ENCODE measurements at regions not wholly inside any gene's neighbourhood (a gene's known extent, or its start where the extent isn't known, plus 50 kb on each side); places are given as distances from the start of the nearest gene placed in this dataset.
A peak's percentile ranks its signal among the peaks of the same experiment; 100 is the strongest.

- Histone ChIP-seq H3K4me3 (no peak overlapping the region), H3K27me3 (ENCODE audit: low read depth) (no peaks in the 10 kb centered on the region), H3K27ac (peak overlapping the region; percentile 49), H3K36me3 (no peaks in the 10 kb centered on the region), H3K4me1 (peaks cover 11% of the 10 kb centered on the region), H3K9me3 (no peaks in the 10 kb centered on the region)
- ATAC-seq (peak; percentile 67 to 88), DNase-seq (peak; percentile 63)
- intact Hi-C loops (cut with DNase I): no loop called here
- TF ChIP-seq, protein P1, sequence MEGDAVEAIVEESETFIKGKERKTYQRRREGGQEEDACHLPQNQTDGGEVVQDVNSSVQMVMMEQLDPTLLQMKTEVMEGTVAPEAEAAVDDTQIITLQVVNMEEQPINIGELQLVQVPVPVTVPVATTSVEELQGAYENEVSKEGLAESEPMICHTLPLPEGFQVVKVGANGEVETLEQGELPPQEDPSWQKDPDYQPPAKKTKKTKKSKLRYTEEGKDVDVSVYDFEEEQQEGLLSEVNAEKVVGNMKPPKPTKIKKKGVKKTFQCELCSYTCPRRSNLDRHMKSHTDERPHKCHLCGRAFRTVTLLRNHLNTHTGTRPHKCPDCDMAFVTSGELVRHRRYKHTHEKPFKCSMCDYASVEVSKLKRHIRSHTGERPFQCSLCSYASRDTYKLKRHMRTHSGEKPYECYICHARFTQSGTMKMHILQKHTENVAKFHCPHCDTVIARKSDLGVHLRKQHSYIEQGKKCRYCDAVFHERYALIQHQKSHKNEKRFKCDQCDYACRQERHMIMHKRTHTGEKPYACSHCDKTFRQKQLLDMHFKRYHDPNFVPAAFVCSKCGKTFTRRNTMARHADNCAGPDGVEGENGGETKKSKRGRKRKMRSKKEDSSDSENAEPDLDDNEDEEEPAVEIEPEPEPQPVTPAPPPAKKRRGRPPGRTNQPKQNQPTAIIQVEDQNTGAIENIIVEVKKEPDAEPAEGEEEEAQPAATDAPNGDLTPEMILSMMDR (IDR thresholded peaks at IDR 0.05): no peak
Observed at GRCh38 chr14:89504602-89505313, 87.7 kb upstream of the FOXN3 start.

- no peak overlapping the region for H3K4me3 ChIP-seq
- H3K9me3 ChIP-seq: no peaks in the 10 kb centered on the region
- H3K27me3 ChIP-seq (ENCODE audit: low read depth): no peaks in the 10 kb centered on the region
- intact Hi-C loops (cut with DNase I): no loop called here
- TF ChIP-seq, protein P1 (IDR thresholded peaks at IDR 0.05): no peak
- H3K27ac ChIP-seq: peak overlapping the region; percentile 49
- no peaks in the 10 kb centered on the region for H3K36me3 ChIP-seq
- H3K4me1 ChIP-seq: peaks cover 11% of the 10 kb centered on the region
- ATAC-seq: peak in 1 of 2 donors; percentile 26
- DNase-seq: no peak
Observed at GRCh38 chr14:89504091-89504490, 87.1 kb upstream of the FOXN3 start.

GRCh38 chr14:89503431-89503996 lies 86.5 kb upstream of the FOXN3 start:
- Histone ChIP-seq H3K36me3 (no peaks in the 10 kb centered on the region), H3K27ac (no peak overlapping the region), H3K9me3 (no peaks in the 10 kb centered on the region), H3K27me3 (ENCODE audit: low read depth) (no peaks in the 10 kb centered on the region), H3K4me1 (peaks cover 11% of the 10 kb centered on the region), H3K4me3 (no peak overlapping the region)
- TF ChIP-seq, protein P1 (IDR thresholded peaks at IDR 0.05): no peak
- no peak for DNase-seq
- peak in 1 of 2 donors; percentile 35 for ATAC-seq
- intact Hi-C loops (cut with DNase I): no loop called here

DNA sequence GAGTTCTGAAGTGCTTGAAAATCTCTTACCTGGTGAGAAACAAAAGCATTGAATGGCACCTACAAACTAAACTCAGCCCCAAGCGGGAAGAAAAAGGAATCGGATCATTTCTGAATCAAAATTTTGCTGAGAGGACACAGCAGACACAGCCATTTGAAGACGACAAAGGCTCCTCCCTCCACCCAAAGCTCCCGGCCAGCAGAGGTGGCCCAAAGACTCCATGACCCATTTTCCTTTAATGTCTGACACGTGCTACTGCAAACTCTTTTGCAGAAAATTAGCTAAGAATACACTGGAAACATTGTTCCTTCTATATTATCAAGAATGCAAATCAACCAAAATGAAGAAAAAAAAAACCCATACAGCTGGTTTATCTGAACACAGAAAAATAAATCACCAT lies 85.9 kb upstream of the FOXN3 start:
- peaks cover 11% of the 10 kb centered on the region for H3K4me1 ChIP-seq
- H3K4me3 ChIP-seq: no peak overlapping the region
- intact Hi-C loops (cut with DNase I): no loop called here
- DNase-seq: no peak
- H3K27me3 ChIP-seq (ENCODE audit: low read depth): no peaks in the 10 kb centered on the region
- no peak for ATAC-seq
- H3K9me3 ChIP-seq: no peaks in the 10 kb centered on the region
- H3K27ac ChIP-seq: no peak overlapping the region
- no peaks in the 10 kb centered on the region for H3K36me3 ChIP-seq
- TF ChIP-seq, protein P1 (IDR thresholded peaks at IDR 0.05): no peak

- ATAC-seq (no peak), DNase-seq (no peak)
- TF ChIP-seq, protein P1 (IDR thresholded peaks at IDR 0.05): no peak
- intact Hi-C loops (cut with DNase I): no loop called here
- Histone ChIP-seq H3K27ac (no peak overlapping the region), H3K4me3 (no peak overlapping the region), H3K27me3 (ENCODE audit: low read depth) (no peaks in the 10 kb centered on the region), H3K9me3 (no peaks in the 10 kb centered on the region), H3K4me1 (peaks cover 11% of the 10 kb centered on the region), H3K36me3 (no peaks in the 10 kb centered on the region)
Observed at GRCh38 chr14:89501381-89501780, 84.3 kb upstream of the FOXN3 start.

All from lower lobe of right lung (tissue), 2 donors.